ENCODE measurements at regions not wholly inside any gene's neighbourhood (a gene's known extent, or its start where the extent isn't known, plus 50 kb on each side); places are given as distances from the start of the nearest gene placed in this dataset.

- TF ChIP-seq CTCF (IDR thresholded peaks at IDR 0.05) (no peak), ZFX (IDR thresholded peaks at IDR 0.05; ENCODE audit: borderline replicate concordance) (no peak)
These were observed 118.0 kb upstream of the WNT4 start for GRCh38 chr1:22260860-22261432.
